ENCODE measurements at regions not wholly inside any gene's neighbourhood (a gene's known extent, or its start where the extent isn't known, plus 50 kb on each side); places are given as distances from the start of the nearest gene placed in this dataset.

GRCh38 chr9:82129708-82130107, 141.1 kb downstream of the SPATA31D1 start:
- intact Hi-C loops (cut with micrococcal nuclease) = no loop called here
- H3K36me3 Mint-ChIP-seq = no peaks in the 10 kb centered on the region
- DNase-seq = no peak
- H3K27me3 Mint-ChIP-seq (ENCODE audit: low read depth in 3 of 3) = no peaks in the 10 kb centered on the region
- no peak overlapping the region for H2AFZ ChIP-seq (ENCODE audit: insufficient read depth, low read depth, low read length, poor library complexity, severe bottlenecking)
- peaks cover 0 to 5% (median 0%) of the 10 kb centered on the region in 7 donors for H3K9me3 Mint-ChIP-seq
- no peak overlapping the region for H3K4me3 ChIP-seq (replicated peaks in 1 of 3; ENCODE audit: low read depth in 2 of 3, low read length in 3 of 3)
- no peak overlapping the region for H3K9ac ChIP-seq (ENCODE audit: insufficient read depth, low read length, poor library complexity, severe bottlenecking)
- no peak overlapping the region for H3K4me2 ChIP-seq (replicated peaks; ENCODE audit: extremely low read depth, low read length, poor library complexity, severe bottlenecking)
- TF ChIP-seq, protein P1, sequence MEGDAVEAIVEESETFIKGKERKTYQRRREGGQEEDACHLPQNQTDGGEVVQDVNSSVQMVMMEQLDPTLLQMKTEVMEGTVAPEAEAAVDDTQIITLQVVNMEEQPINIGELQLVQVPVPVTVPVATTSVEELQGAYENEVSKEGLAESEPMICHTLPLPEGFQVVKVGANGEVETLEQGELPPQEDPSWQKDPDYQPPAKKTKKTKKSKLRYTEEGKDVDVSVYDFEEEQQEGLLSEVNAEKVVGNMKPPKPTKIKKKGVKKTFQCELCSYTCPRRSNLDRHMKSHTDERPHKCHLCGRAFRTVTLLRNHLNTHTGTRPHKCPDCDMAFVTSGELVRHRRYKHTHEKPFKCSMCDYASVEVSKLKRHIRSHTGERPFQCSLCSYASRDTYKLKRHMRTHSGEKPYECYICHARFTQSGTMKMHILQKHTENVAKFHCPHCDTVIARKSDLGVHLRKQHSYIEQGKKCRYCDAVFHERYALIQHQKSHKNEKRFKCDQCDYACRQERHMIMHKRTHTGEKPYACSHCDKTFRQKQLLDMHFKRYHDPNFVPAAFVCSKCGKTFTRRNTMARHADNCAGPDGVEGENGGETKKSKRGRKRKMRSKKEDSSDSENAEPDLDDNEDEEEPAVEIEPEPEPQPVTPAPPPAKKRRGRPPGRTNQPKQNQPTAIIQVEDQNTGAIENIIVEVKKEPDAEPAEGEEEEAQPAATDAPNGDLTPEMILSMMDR (IDR thresholded peaks at IDR 0.05) = no peak
- no peaks in the 10 kb centered on the region for H3K9me3 ChIP-seq (replicated peaks in 1 of 2; ENCODE audit: control insufficient read depth in 1 of 2, insufficient read depth in 1 of 2, low read length in 2 of 2)
- H4K20me1 ChIP-seq (ENCODE audit: insufficient read depth, low read length) = no peaks in the 10 kb centered on the region
- H3K36me3 ChIP-seq (replicated peaks in 1 of 2; ENCODE audit: control insufficient read depth in 1 of 2, insufficient read depth in 2 of 2, low read length in 2 of 2) = no peaks in the 10 kb centered on the region
- no CpG with 5 or more reads among the region's 3 CpGs for WGBS (ENCODE audit: insufficient coverage)
- H3K79me2 ChIP-seq (ENCODE audit: insufficient read depth, low read length) = no peaks in the 10 kb centered on the region
- no peaks in the 10 kb centered on the region for H3K4me1 Mint-ChIP-seq
- H3K4me3 Mint-ChIP-seq = no peak overlapping the region
- H3K4me1 ChIP-seq (ENCODE audit: control insufficient read depth in 1 of 2, insufficient read depth in 2 of 2, low read length in 2 of 2) = no peaks in the 10 kb centered on the region
- no peaks in the 10 kb centered on the region for H3K27me3 ChIP-seq (ENCODE audit: control insufficient read depth in 2 of 2, insufficient read depth in 2 of 2, low read length in 2 of 2)
- no peak overlapping the region for H3K27ac ChIP-seq (ENCODE audit: low read depth in 1 of 2, low read length in 2 of 2)
- H3K27ac Mint-ChIP-seq = no peak overlapping the region

DNA sequence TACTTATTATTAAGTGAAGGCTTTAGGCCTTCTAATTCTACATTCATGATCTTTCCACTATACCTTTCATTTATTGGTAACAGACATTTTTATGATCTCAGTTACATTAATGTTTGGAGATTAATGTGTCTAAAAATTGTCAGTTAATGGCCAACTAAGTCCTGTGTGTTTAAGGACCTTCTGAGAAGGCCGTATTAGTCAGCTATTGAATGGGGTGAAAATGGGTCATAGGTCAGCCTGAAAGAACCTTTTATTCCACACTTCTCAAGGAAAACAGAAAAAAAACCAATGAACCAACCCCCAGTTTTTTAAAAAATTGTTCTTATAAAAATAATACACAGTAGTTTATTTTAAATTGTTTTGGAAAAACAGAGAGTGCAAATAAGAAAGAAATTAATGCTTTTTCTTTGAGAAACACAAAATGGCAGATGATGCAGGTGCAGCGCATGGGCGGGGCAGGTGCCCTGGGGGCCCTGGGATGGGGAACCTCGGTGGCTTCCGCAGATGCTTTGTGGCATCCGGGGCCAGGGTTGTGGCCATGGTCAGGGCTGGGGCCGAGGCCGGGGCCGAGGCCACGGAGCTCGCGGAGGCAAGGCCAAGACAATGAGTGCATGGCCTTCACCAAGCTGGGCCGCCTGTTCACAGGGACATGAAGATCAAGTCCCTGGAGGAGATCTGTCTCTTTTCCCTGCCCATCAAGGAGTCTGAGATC, 141.9 kb downstream of the SPATA31D1 start:
- no peaks in the 10 kb centered on the region for H3K79me2 ChIP-seq (ENCODE audit: insufficient read depth, low read length)
- intact Hi-C loops (cut with micrococcal nuclease) = no loop called here
- 97% methylated on average over 12 of the region's 13 CpGs for WGBS (ENCODE audit: insufficient coverage)
- no peaks in the 10 kb centered on the region for H3K9me3 ChIP-seq (replicated peaks in 1 of 2; ENCODE audit: control insufficient read depth in 1 of 2, insufficient read depth in 1 of 2, low read length in 2 of 2)
- H2AFZ ChIP-seq (ENCODE audit: insufficient read depth, low read depth, low read length, poor library complexity, severe bottlenecking) = no peak overlapping the region
- H4K20me1 ChIP-seq (ENCODE audit: insufficient read depth, low read length) = no peaks in the 10 kb centered on the region
- Mint-ChIP-seq H3K4me1 (no peaks in the 10 kb centered on the region), H3K27me3 (ENCODE audit: low read depth in 3 of 3) (no peaks in the 10 kb centered on the region), H3K36me3 (no peaks in the 10 kb centered on the region), H3K9me3 (peaks cover 0 to 5% (median 0%) of the 10 kb centered on the region in 7 donors), H3K27ac (no peak overlapping the region), H3K4me3 (no peak overlapping the region)
- no peak overlapping the region for H3K9ac ChIP-seq (ENCODE audit: insufficient read depth, low read length, poor library complexity, severe bottlenecking)
- no peak overlapping the region for H3K4me3 ChIP-seq (replicated peaks in 1 of 3; ENCODE audit: low read depth in 2 of 3, low read length in 3 of 3)
- TF ChIP-seq, protein P1 (IDR thresholded peaks at IDR 0.05) = no peak
- no peak for DNase-seq
- no peak overlapping the region for H3K27ac ChIP-seq (ENCODE audit: low read depth in 1 of 2, low read length in 2 of 2)
- no peaks in the 10 kb centered on the region for H3K36me3 ChIP-seq (replicated peaks in 1 of 2; ENCODE audit: control insufficient read depth in 1 of 2, insufficient read depth in 2 of 2, low read length in 2 of 2)
- no peak overlapping the region for H3K4me2 ChIP-seq (replicated peaks; ENCODE audit: extremely low read depth, low read length, poor library complexity, severe bottlenecking)
- no peaks in the 10 kb centered on the region for H3K27me3 ChIP-seq (ENCODE audit: control insufficient read depth in 2 of 2, insufficient read depth in 2 of 2, low read length in 2 of 2)
- no peaks in the 10 kb centered on the region for H3K4me1 ChIP-seq (ENCODE audit: control insufficient read depth in 1 of 2, insufficient read depth in 2 of 2, low read length in 2 of 2)

All from CD14-positive monocyte (primary cell).